ENCODE measurements at regions not wholly inside any gene's neighbourhood (a gene's known extent, or its start where the extent isn't known, plus 50 kb on each side); places are given as distances from the start of the nearest gene placed in this dataset.

DNA sequence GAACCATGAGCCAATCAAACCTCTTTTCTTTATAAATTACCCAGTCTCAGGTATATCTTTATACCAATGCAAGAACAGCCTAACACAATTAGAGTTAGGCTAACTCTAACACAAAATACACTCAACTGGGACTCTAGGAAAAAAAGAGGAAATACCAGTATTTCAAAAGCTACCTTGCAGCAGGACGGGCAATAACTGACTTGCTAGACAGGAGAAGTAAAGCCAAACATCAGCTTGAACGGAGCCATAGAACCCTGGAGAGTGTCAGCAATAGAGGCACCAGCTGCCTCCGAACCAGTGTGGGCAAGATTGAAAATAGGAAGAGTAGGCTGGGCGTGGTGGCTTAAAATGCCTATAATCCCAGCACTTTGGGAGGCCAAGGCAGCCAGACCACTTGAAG lies 162.0 kb upstream of the SOX4 start:
- no peak for DNase-seq

DNA sequence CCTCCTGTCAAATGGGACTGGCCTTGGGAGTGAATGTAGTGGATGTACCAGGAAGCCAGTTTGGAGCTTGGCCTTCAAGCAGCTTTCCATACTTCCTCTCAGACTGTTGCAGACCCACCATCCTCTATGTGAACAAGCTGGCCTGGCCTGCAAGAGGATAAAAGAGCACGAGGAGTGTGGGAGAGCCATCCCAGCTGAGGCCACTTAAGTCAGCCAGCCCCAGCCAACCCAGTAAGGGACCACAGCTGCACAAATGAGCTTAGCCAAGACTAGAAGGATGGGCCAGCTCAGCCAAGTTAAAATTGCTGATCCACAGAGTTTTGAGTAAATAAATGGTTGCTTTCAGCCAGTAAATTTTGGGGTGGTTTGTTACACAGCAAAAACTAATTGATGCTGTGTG lies 156.9 kb upstream of the SOX4 start:
- no peak for DNase-seq

DNA sequence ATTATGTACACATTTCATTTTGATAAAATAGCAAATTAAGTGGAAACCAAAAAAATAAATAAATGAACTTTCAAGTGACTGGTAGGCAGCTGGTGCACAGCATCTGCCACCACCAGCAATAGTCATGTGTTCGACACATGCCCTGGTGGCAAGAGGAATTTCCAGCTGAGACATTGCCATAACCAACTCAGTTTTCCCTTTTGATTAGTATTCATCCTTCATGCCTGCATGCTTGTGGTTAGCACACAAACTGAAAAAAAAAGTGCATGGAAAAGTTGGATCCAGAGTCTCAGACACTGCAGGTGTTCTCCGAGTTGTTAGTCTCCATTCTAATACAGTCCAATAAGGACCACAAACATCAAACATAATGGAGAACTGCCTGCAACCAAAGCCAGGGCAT lies 156.0 kb upstream of the SOX4 start:
- DNase-seq: no peak

DNA sequence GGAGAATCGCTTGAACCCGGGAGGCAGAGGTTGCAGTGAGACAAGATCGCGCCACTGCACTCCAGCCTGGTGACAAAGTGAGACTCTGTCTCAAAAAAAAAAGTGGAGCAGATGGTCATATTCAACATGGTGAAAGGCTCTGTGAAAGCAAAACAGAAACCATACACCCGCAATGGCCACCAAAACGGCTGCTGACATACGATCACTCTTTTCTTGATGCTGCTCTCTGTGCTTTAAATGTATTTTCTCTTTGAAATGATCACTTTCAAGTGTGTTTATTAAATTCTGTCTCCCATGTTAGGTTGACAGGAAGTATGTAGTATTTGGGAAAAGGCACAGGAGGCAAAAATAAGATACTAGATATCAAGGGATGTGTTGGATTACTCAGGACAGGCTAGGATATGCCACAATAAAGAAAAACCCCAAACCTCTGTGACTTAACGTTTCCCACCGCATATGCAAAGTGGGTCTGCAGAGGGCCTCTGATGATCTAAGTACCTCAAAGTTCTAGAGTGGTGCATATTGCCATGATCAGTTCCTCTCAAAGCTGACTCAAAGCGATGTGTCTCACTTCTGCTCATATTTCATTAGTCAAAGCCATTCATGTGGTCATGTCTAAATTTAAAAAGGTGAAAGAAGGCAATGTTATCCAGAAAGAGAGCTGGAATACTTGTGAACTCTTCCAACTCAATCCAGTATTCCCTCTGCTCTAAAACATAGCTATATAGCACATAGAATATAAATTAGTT lies 155.1 kb upstream of the SOX4 start:
- DNase-seq: no peak

DNA sequence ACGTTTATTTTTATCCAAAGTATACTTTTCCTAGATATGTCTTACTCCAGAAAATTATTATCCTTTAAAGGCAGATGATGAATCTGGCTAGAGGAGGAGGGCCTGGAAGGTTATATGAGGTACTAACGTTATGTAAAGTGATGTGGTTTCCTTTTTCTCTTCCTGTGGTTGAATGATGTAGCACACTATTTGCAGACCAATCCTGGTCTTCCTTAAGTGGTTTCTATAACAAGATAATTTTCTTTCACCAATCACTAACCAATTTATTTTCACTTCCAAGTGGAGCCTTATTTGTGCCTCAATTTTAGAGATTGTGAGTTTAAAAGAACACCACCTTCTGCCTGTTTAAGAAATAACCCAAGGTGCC lies 154.6 kb upstream of the SOX4 start:
- no peak for DNase-seq

DNA sequence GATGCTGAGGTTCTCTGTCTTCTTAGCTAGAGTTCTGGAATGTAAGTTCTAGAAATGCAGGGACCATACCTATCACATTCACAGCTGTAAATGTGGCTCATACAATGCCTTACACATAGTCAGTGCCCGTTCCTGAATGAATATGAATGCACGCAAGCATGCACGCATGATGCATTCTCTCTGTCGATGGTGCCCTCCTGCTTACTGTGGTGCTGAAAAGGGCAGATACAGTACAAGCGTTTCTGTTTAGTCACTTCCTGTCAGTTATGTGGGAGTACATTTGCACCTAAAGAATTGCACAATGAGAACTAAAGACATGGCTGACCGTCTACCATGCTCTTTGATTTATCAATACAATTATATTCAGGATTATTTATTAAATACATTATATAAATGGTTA lies 152.2 kb upstream of the SOX4 start:
- no peak for DNase-seq

DNA sequence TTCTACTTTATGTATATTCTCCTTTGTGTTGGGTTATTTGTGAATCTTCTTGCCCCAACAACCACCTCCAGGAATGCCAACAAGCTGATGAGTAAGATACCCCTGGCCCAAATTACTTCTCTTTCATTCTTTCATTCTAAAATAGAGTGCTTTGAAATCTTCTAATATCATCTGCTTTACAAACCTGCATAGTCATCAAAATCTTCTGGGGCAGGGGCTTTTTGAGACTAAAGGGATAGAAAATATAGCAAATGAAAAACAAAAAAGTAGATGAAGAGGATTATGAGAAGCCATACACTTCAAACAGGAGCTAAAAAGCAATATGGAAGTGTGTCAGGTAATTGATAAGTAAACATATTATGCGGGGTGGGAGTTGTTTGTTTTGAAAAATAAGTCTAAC lies 150.7 kb upstream of the SOX4 start:
- DNase-seq: no peak

DNA sequence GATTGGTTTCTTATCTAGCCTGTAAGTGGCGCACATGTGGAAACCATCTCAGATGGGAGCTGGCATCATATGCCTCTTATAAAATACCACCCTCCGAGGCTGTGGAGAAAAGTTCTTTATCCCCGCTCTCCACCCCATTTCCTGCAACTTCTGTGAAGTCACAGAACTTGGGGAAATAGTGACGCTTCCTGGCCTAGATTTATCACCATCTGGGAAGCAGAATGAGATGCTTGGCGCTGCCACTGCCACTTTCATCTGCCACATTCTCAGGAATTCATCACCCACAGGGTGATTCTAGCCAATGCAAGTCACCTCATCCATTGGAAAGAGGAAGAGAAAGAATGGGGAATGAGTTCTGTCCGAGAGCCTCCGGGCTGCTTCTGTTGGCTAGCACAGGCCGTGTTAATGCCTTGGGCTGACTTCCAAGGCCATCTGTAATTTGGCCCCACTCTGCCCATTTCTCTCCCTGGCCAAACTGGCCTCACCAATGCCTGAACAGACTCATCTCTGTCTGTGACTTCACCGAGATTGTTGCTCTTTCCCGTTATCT lies 148.8 kb upstream of the SOX4 start:
- peak; percentile 11 to 52 for DNase-seq

DNA sequence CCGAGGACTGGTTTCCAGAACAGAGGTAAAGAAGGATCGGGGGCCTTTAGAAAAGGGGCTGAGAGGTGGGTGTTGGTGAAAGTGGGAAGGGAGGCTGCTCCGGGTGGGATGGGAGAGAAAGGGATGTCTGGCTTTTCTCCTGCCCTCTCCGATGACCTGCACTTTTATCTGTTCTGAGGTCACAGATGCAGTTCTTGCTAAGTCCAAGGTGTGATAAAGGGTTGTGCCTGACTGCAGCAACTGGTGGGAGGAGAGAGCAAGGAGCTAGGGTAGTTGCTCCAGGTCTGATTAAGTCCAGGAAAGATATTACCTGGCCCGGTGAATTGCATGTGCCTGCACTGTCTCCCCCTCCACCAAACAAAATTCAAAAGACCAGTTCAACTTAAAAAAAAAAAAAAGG lies 145.6 kb upstream of the SOX4 start:
- no peak for DNase-seq

DNA sequence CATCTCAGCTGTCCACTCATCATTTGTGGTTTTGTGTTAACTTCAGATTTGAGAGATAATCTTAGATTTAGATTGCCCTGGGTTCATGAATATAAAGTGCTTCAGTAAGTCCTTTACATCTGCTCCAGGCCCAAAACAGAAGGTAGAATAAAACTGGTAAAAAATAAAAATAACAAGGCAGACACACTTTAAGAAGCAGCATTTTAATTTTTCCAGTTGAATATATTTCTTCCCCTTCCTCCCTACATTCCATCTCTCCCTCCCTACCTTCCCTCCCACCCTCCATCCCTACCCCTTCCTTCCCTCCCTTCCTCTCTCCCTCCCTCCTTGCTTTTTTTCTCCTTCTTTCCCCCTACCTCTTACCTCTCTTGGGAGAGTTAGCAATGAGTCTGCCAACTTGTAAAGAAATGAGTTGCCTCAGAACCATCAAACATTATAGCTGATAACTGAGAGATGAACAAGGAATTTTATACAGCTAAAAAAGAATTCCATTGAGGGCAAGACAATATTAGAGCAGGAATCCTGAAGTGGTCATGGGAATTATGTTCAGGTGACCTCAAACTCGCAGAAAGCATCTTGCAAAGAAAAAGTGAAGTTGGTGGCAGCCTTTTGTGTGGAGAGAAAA lies 145.0 kb upstream of the SOX4 start:
- DNase-seq: no peak

DNA sequence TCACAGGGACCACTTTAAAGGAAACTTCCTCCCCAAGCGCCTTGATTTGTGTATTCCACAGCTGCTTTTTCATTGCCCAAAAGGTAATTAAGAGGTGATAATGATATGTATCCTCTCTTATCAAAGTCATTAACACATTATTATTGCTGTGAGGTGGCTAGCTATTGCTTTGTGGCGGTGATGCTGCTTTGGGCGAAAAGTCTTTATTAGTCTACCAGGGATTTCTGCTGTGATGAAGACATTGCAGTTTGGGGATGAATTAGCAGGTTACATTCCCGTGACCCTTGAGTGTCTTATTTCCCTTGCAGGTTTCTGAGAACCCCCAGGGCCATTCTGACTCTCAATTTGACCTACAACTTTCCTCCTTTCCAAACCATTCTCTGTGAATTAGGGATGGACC lies 143.4 kb upstream of the SOX4 start:
- DNase-seq: no peak

DNA sequence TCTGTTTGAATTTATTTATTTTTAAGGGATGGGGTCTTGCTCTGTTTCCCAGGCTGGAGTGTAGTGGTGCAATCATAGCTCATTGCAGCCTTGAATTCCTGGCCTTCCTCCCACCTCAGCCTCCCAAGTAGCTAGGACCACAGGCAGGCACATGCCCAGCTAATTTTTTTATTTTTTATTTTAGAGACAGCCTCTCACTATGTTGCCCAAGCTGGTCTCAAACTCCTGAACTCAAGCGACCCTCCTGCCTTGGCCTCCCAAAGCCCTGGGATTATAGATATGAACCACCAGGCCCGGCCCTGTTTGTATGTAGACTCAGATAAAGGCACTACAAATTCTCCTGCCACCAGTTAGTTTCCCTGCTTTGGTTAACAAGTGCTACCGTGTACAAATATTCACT lies 142.9 kb upstream of the SOX4 start:
- DNase-seq: no peak

DNA sequence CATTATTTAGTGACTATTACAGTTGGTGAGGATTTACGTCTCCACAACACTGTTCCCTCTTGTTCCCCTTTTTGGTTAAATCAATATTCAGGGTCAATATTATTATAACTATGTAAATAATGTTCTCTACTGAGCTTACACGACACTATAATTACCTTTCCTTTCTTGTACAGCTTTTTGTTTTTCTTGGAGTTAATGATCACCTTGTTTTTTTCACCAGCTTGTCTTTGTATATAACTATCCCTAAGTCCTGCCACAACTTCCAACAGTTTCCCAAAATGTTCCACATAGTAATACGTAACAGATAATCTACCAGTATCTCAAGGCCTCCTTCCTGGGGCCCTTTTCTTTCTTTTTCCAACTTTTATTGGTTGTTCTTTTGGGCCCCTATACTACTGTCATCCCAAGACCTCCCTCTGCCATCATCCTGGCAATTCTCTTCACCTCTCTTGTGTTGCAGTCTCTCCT lies 142.0 kb upstream of the SOX4 start:
- DNase-seq: no peak

DNA sequence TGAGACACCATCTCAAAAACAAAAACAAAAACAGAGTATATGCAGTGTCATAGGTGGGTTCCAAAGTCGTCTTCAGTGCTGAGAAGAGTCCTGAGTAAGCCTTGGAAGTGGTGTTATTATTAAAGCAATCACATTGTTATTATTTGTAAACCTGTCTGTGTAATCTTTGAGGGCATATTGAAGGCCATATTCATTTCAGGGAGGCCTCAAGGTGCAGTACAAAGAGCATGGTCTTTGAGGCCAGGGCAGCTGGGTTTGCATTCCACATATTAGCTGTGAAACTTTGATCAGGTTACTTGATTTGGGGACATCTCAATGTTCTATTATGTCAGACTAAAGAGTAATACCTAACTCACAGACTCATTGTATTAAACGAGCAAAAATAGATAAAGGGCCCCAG lies 139.3 kb upstream of the SOX4 start:
- no peak for DNase-seq

DNA sequence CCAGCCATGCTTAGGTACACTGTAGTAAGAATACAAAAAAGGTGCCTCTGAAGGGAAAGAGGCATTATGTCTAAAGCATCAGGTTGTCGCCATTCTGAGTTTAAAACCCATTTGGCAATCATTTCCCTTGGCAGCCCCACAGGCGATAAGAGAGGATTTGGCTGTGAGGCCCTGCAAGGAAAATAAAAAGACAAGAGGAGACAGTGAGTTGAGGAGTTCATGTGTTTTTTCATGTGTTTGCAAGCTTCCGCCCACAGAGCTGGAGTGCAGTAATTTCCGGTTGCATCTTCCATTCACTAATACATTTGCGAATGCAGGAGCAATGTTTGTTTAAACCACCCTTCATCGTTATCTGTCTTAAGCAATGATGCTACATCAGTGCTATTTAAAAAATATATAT lies 138.5 kb upstream of the SOX4 start:
- no peak for DNase-seq

DNA sequence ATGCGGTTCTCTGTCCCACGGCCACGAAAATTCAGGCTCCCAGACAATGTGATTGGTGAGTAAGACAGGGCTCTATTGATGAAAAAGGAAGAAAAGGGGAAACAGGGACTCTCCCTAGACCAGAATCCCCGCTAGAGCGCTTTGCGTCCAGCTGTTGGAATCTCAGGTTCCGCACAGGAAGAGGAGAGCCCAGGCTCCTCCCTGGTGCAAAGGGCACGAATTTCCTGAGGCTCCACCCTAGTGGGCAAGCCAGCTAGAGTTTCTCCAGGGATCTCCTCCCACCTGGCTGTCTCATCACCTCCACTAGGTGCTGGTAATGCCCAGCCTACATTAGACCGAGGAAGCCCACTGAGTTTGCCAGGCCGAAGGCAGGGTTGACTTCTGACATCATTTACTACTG lies 135.9 kb upstream of the SOX4 start:
- no peak for DNase-seq

DNA sequence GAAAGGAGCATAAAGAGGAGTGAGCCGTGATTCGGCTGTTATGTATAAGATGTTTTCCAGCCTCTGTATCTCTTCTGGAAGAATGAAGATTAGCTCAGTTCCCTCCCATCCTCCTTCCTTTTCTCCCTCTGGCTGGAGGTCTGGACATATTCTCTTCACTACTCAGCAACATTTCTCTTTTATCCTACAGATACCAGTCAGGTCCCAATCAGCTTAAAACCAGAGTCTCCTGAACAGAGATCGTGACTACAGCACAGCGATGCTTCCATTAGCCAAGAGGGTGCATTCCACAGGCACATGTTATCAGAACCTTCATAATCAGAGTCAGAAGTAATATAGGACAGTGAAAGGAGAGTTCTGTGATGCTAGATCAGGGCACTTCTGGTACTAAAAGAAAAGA lies 133.9 kb upstream of the SOX4 start:
- no peak for DNase-seq

DNA sequence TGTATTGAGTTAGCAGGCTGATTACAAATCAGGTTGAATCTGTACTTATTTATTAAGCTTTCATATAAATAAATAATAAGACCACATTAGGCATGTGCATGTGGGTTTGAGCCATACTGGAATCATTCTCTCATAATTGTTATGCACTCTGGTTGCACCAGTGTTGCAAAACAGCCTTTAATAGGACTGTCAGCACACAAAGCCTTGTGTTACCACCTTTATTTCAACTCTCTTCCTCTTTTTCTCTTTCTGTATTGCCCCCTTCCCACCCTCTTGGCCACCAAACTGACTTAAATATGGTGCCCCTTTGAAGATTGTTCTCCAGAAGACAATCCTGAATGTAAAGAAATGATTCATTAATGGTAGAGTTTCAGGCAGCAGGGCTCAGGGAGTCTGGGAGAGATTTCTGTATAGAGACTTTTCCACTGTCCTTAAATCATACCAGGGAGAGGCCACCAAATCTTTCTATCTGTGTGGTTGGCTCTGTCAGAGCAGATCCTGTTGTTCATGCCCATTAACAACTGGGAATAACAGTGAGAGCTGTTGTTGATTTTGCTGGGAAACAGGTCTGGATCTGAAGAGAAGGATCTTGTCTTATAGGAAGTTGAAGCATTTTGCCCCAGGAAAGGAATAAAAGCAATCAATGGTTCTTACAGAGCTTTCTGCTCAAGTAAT lies 131.6 kb upstream of the SOX4 start:
- no peak for DNase-seq

DNA sequence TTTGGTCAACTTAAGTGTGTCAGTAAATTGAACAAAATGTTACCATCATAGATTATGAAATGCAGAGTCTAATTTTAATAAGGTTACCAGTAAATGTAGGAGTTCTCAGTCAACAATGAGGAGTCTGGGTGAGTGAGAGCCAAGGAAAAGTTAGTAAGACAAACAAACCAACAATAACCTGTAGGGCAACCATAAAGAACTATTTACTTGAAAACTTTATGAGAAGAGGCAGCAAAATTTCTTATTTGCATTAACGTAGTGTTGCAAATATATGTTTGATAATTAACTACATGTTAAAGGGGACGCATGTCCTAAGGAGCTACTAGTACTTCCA lies 131.1 kb upstream of the SOX4 start:
- DNase-seq: no peak

DNA sequence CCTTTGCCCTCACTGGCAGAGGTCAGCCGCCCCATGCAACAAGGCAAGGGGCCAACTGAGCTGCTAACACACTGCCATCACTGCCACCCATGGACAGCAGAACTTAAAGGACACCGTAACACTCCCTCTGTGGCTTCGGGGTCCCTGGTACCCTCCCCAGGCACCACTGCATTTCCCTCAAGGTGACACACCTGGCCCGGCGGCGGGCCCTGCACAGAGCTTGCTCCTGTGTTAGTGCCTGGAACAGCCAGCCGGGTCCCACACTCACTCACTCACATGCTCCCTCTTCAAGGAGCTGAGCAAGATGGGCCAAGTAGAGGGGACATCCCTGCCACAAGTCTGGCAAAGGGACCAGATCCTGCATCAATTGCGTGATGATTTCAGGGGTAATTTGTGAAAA lies 126.5 kb upstream of the SOX4 start:
- no peak for DNase-seq

DNA sequence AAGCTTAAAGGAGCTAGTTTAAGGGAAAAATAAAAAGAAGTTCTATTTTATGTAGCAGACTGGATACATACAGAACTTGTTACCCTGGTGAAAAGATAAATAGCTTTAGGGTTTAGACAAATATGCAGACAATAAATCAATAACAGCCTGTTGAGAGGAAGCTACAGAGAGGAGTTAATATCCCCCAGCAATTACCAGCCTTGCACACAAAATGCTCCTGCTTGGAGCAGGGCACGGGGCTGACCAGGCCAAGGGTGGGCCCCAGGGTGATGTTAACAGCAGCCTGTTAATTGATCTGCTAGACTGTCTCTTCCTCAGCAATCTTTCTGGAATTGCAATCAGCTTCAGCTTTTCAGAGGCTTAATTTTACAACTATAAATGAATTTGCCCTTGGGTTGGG lies 125.1 kb upstream of the SOX4 start:
- no peak for DNase-seq

DNA sequence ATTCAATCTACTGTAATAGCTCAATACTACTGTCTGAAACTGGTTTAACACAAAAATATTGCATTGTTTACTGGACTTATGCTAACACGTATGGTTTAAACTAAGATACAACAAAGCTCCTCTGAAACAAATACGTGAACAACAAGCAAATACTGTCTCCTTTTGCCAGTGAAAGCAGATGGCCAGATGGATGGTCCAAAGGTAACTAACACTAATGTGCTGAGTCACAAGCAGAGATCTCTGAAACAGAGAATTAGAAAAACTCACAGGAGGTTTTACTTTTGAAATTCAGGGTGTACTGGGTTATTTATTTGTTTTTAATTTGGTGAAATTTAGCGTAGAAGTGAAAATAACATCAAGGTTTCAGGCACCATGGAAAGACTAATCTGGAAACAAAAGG lies 124.3 kb upstream of the SOX4 start:
- DNase-seq: no peak

DNA sequence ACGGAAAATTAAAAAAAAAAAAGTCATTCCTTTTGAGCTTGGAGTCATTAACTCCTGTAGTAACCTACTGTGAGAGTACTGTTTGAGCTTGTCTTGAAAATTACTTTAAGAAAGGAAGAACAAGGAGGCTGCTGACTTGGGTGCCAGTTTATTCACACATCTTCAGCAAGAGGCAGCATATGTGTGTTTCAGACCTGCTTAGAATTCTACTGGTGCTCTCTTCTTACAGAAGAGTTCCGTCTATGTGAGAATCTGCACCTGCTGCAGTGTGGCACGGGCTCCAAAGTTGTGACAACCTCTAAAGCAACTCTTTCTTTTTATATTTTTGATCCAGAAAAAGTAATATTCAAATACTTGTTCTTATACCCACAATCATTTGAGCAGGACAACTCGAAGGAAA lies 117.4 kb upstream of the SOX4 start:
- DNase-seq: no peak

DNA sequence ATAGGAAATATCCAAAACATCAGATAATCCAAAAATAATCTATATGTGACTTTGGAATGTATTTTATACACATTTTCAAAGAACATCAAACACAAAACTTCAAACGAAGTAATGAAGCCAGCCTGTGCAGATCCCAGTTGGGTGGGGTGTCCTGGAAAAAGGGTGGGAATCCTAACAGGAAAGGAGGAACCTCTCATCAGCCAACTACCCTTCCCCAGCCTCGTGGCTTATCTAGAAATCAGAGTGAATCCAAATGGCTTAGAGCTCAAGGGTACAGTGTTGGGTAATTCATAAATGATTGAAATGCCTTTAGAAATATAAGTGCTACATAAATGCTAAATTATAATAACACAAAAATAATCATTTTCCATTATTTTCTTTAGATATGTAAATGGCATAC lies 115.1 kb upstream of the SOX4 start:
- DNase-seq: no peak
